NCI-H1105 (cell line): ENCODE measurements at regions not wholly inside any gene's neighbourhood (a gene's known extent, or its start where the extent isn't known, plus 50 kb on each side); places are given as distances from the start of the nearest gene placed in this dataset.
"Not testable (repeated sequence)": the region's sequence is repeated elsewhere in the genome, so short reads cannot be mapped to it uniquely, and the experiment has no call there.

Source experiments
- DNase-seq: peaks from one replicate; lab custom pipeline; 2025; lab: John Stamatoyannopoulos, UW

DNA sequence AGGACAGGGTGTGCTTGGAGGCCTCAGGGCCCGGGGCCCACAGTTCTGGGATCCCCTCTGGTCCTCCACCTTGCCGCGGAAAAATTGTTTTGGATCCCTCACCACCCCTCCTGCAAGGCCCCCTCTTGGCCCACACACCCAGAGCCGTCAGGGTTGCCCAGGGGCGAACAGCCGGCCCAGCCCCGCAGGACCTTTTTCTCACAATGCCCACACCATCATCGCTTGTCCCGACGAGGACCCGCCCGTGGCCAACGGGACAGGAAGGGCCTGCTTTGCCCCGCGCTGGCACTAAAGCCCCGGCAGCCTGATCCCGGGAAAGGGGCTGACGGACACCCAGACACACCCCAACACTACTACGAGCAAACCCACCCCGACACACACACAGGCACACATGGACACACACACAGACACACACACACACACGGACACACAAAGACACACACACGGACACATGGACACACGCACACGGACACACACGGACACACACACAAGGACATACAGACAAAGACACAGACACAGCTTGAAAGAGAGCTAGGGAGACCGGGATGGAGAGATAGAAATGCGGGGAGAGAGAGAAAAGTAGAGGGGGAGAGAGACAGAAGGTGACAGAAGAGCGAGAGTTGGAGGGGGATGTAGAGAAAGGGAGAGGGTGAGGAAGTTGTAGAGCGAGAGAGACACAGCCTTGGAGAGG lies 1493.5 kb upstream of the DEFB115 start:
- no peak for DNase-seq

DNA sequence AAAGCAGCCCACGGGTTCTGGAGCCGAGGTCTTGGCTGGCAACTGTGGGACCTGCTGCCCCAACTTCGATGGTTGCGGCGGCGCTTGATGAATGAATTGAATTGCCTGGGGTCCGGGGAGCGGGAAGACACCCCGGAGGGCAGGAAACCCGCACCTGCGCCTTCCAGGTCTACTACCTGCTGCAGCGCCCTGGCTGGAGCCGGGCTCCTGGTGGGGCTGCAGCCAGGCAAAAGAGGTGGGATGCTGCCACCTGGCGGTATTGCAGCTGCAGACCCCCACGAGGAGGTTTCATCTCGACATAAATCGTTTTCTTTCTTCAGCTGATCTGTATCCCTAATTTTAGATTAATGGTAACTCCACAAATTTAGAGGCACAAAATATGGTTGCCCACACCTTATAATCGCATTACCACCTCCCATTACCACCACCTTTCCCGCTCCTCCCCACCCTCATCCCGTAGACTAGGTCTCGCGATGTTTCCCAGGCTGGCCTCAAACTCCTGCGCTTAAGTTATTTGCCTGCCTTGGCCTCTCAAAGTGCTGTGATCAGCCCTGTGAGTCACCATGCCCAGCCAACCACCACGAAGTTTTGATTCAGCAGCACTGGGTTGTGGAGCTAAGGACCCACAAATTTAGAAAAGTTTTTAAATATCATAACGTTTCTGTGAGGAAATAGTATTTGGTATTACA lies 1492.4 kb upstream of the DEFB115 start:
- DNase-seq: peak; percentile 15

DNA sequence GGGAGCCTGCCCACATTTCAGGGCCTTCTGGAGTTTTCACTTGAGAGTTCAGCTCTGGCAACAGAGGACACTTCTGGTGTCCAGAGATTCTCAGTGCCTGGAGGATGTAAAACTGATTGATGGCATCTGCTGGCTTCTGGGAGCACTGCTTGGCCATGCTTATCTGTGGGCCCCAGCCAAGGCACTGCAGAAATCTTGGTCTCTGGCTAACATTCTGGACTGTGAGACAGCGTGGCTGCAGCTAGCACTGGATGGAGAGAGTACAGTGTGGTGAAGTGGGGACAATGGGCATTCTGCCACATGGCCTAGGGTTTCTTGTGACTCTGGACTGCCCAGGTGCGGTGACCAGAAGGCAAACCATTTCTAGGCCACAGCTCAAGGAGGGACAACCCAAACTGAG lies 1479.4 kb upstream of the DEFB115 start:
- not testable (repeated sequence) for DNase-seq

DNA sequence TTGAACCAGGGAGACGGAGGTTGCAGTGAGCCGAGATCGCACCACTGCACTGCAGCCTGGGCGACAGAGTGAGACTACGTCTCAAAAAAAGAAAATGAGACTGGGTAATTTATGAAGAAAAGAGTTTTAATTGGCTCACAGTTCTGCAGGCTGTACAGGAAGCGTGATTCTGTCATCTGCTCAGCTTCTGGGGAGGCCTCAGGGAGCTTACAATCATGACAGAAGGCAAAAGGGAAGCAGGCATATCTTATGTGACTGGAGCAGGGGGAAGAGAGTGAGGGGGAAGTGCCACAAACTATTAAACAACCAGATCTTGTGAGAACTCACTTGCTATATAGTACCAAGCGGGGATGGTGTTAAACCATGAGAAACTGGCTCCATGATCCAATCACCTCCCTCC lies 1476.2 kb upstream of the DEFB115 start:
- not testable (repeated sequence) for DNase-seq

DNA sequence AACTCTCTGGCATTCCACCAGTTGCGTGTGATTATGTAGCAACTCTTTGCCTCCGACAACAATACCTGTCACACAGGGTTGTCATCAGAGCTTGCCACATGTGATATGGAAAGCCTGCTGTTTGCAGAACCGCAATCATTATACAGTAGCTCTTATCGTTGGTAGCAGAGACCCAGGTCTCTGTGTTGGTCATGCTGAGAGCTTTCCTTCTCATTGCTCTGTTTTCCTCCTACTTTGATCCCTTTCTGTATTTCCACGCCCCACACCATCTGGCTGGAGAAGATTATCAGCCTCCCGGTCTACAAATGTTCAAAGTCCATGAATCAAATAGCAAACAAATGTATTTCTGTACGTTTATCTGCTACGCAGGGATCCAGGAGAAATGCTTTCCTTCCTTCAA lies 1475.6 kb upstream of the DEFB115 start:
- not testable (repeated sequence) for DNase-seq

DNA sequence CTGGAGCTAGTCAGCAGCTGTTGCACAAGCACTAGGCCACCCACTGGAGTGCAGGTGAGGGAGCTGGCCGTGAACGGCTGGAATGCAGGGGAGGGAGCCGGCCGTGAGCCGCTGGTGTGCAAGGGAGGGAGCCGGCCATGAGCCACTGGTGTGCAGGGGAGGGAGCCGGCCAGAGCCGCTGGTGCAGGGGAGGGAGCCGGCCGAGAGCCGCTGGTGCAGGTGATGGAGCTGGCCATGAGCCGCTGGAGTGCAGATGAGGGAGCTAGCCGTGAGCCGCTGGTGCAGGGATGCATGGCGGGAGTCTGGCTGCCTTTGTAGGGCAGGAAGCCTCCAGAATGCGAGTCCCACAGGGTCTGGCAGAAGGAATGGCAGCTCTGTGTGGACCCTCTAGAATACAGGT lies 1470.0 kb upstream of the DEFB115 start:
- not testable (repeated sequence) for DNase-seq

DNA sequence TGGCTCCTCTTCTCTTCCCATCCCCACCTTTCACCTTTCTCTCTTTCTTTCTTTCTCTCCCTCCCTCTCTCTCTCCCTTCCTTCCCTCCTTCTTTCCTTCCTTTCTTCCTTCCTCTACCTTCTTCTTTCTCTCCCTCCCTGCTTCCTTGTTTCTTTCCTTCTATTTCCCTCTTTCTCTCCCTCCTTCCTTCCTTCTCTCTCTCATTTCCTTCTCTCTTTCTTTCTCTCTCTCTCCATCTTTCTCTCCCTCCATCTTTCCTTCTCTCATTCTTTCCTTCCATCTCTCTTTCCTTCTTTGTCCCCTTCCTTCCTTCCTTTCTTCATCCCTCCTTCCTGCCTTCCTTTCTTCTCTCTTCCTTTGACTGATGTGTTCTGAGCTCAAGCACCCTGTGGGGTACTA lies 1467.0 kb upstream of the DEFB115 start:
- no peak for DNase-seq

DNA sequence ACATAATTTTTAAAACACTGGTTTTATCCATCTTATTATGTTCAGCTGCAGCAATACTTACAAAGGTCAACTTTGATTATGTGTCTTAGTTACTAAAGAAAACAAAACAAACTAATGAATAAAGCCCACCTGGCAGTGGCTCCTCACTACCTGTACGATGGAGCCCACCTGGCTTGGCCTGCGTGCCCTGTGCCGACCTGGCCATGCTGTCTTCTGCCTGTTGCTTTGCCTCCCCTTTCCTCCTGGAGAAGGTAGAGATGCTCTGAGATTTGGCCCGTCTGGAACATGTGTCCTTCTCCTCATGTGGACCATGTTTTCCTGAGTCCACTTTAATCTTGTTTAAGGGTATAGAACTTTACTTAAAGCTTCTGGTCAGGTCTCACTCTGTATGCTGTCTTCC lies 1426.0 kb upstream of the DEFB115 start:
- not testable (repeated sequence) for DNase-seq

DNA sequence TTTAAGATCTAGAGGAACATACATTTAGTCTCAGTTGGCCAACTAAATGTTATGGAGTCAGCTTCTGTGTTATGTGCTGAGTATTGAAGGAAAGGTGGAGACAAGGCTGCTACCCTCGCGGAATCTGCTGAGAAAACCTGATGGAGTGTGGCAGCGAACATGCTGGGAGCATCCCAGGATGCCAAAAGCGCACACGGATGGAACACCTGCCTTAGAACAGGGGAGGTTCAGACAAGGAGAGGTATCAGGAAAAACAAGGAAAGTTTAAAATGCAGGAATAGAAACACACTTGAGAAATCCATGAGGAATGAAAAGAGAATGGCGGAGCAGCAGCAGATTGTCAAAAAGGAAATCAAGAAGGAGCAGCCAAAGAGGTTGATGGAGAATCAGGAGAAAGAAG lies 1389.5 kb upstream of the DEFB115 start:
- not testable (repeated sequence) for DNase-seq

DNA sequence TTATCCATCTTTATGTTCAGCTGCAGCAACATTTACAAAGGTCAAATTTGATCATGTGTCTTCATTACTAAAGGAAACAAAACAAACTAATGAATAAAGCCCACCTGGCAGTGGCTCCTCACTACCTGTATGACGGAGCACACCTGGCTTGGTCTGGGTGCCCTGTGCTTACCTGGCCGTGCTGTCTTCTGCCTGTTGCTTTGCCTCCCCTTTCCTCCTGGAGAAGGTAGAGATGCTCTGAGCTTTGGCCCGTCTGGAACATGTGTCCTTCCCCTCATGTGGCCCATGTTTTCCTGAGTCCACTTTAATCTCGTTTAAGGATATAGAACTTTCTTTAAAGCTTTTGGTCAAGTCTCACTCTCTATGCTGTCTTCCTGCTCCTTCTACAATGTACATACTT lies 1388.8 kb upstream of the DEFB115 start:
- DNase-seq: not testable (repeated sequence)

DNA sequence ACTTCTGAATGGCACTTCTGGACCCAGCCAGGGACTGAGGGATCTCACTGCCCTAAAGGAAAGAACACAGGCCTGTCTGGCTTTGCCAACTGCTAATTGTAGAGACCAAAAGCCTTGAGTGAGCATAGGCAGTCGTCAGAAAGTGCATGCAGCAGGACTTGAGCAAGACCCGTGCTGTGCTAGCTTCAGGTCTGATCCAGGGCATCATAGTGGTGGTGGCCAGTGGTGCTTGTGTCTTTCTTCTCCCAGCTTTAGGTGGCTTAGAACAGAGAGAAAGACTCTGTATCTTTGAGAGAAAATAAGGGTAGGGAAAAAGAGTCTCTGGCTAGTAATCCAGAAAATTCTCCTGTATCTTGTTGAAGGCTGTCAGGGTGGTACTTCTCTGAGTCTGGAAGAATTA lies 1385.6 kb upstream of the DEFB115 start:
- not testable (repeated sequence) for DNase-seq

DNA sequence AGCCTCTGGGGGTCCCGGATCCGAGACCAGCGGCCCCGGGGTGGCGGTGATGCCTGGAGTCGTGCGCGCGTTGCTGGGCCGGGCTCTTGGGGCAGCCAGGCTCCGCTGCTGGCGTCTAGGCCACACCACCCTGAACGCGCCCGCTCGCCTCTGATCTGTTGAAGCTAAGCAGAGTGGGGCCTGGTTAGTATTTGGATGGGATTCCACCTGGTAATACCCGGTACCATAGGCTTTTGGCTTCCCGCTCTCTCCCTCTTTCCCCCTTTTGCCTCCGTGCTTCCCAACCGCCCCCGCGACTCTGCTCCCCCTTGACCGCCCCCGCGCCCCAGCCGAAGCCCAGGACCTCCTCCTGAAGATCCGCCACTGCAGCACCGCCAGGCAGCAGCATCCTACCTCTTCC lies 1383.5 kb upstream of the DEFB115 start:
- peak; percentile 41 for DNase-seq

DNA sequence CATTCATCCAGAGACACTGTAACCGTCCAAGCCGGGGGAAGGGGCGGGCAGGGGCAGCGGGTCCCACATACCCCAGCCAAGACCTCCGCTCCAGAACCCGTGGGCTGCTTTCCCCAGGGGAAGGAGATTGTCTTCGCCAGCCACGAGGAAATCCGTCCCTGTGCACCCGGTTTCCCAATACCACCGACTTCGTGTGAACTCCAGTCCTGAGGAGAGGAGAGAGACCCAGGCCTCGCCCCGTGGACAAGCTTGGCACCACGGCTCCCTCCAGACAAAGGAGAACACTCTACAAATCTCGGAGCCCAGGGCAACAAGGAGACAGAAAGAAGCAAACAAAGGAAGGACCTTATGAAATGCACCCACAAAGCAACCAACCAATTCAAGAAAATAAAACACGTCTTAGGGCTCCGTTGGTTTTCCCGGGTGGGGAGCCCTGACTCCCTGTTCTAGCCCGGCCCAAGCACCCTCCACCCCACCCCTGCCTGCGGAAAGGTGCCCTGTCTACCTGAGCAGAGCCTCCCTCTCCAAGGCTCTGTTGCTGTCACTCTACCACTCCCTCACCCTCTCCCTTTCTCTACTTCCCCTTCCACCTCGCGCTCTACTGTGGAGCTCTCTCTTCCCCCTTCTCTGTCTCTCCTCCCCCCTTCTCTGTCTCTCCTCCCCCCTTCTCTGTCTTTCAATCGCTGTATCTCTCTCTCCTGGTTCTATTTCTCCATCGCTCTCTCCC lies 1382.8 kb upstream of the DEFB115 start:
- no peak for DNase-seq

DNA sequence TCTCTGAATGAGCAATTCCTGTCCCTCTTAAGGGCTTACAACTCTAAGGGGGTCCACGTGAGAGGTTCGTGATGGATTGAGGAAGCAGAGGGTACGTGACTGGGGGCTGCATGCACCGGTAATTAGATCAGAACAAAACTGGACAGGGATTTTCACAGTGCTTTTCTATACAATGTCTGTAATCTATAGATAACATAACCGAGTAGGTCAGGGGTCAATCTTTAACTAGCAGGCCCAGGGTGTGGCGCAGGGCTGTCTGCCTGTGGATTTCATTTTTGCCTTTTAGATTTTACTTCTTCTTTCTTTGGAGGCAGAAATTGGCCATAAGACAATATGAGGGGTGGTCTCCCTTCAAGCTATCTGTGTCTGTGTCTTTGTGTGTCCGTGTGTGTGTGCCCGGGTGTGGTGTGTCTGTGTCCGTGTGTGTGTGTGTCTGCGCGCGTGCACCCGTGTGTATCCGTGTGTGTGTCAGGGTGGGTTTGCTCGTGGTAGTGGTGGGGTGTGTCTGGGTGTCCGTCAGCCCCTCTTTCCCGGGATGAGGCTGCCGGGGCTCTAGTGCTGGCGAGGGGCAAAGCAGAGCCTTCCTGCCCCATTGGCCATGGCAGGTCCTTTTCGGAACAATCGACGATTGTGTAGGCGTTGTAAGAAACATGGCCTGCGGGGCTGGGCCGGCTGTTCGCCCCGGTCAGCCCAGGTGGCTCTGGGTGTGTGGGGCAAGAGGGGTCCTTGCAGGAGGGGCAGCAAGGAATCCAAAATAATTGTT lies 1382.0 kb upstream of the DEFB115 start:
- DNase-seq: not testable (repeated sequence)

DNA sequence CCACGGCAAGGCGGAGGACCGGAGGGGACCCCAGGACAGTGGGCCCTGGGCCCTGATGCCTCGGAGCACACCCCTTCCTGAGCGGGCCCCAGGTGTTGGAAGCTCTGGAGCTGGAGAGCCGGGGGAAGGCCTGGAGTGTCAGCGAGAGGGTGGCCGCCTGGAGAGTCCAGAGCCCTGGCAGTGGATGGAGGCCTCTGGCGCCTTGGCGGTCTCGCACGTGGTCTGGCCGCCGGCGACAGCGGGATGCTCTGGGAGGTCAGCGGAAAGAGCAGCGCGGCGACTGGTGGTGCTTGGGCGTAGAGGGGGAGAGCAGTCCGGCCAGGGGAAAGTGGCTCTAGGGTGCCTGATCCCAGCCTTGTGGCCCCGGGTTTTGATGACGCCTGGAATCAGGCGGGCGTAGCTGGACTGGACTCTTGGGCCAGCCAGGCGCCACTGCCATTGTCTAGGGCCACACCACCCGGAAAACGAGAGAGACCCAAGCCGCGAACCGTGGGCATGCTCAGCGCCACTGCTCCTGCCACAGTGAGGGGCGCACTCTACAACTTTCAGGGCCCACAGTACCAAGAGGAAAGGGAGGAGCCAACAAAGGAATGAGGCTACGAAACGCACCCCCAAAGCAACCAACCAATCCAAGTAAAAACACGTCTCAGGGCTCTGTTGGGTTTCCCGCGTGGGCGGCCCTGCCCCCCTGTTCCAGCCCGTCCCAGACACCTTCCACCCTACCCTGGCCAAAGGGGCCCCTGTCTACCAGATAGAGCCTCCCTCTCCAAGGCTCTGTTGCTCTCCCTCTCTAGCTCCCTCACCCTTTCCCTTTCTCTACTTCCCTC lies 1381.2 kb upstream of the DEFB115 start:
- DNase-seq: not testable (repeated sequence)

DNA sequence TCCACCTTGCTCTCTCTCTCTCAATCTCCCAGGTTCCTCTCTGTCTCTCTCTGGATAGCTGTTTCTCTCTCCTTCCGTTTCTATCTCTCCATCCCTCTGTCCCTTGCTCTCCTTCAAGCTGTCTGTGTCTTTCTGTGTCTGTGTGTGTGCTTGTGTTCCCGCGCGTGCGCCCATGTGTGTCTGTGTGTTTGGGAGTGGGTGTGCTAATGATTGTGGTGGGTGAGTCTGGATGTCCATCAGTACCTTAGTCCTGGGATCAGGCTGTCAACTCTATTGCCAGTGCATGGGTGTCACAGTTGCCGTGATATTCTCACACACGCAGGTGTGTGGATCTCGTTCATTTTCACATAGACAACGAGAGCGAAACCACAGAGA lies 1380.6 kb upstream of the DEFB115 start:
- DNase-seq: no peak

DNA sequence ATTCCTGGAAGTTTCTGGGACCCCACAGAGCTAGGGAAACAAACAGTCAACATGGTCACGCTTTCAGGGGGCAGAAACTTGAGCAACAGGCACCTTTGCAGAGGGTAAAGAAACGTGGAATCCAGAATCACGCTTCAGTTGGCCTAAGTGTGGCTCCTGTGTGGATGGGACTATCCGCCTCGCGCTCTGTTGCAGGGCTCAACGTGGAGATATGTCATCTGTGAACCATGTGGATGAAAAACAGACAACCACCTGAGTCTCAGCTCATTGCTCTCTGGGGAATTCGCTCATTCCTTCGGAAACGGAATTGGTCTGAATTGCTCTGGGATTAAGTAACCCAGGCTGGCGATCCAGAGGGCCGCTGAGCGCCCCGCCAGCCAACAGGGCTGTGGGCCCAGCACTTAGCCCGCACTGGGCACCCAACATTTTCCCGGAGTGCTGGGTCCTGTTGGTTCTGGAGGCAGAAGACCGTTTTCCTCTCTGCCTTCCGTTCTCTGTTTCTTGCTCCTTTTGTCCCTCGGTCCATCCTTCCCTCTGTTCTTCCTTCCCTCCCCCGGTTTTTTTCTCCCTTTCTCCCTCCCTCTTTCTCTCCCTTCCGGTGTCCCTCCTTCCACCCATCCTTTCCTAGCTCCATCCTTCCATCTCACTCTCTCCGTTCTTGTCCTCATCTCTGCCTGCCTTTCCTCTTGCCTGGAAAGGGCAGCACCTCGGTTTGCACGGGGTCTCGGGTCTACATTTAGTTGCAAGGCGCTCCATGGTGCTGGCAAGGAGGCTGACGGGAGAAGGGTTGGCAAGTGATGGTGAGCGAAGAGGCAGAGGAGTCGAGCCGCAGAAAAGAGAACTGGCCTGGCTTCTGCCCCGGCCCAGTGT lies 1379.8 kb upstream of the DEFB115 start:
- peak; percentile 46 for DNase-seq

DNA sequence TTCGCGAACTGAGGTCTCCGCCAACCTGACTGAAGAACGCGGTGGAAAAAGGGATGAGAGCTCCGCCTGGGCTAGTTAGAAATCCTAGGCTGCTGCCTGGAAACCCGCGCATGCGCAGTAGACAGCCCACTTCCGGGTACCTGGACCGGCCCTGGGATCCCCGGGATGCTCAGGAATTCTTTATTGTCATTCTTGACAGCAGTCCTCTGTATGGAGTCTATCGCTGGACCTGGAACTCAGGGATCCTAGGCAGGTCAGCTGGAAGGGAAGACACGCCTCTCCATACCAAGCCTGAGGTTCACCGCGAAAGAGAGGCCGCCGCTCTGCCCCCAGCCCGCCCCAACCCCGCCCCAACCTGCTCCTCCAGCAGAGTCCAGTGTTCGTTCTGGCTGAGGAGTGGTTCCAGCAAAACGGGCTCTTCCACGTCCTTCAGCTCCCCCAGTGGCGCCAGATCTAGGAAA lies 1379.2 kb upstream of the DEFB115 start:
- peak; percentile 78 for DNase-seq

DNA sequence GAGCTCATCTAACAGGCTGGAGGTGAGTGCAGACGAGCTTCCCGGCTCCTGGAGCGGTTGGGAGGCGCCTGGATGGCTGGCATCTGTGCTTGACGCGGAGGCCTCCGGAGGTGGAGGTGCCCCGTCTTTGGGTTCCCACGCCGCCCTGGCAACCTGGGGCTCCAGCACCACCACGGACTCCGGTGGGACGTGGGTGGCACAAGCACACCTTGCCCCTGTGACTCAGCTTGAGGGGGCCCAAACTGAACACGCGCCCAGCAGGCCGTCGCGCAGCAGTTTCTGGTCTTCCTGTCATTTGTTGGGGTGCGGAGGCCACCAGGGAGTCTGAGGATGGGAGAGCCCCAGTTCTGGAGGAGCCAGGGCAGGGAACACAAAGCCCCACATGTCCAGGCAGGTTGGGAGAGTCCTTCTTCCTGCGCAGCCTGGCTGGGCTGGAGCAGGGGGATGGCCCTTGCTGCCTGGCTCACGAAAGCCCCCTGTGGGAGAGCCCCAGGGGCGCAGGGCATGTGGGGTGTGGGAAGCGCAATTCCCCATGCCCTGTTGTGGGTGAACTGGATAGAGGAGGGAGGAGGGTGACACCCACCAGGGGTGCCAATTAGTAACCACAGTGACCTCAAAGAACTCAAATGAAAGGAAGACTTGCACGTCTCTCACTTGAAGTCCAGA lies 1378.6 kb upstream of the DEFB115 start:
- DNase-seq: no peak

DNA sequence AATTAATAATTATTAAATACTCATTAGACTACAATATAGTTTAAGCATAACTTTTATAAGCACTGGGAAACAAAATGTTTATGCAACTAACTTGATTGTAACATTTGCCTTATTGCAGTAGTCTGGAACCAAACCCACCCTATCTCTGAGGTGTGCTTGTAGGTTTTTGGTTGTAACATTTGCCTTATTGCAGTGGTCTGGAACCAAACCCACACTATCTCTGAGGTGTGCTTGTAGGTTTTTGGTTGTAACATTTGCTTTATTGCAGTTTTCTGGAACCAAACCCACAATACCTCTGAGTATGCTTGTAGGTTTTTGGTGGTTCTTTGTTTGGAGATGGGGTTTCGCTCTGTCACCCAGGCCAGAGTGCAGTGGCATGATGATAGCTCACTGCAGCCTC lies 1376.4 kb upstream of the DEFB115 start:
- DNase-seq: not testable (repeated sequence)
